ENCODE measurements at regions not wholly inside any gene's neighbourhood (a gene's known extent, or its start where the extent isn't known, plus 50 kb on each side); places are given as distances from the start of the nearest gene placed in this dataset.
"Not testable (repeated sequence)": the region's sequence is repeated elsewhere in the genome, so short reads cannot be mapped to it uniquely, and the experiment has no call there.

GRCh38 chr2:21233194-21233593, 109.4 kb downstream of the TDRD15 start:
- Histone ChIP-seq H3K4me3 (ENCODE audit: low read length) (no peak overlapping the region), H3K9ac (ENCODE audit: low read length) (no peak overlapping the region), H3K27ac (ENCODE audit: low read depth, low read length) (no peak overlapping the region), H3K36me3 (ENCODE audit: control insufficient read depth, insufficient read depth, low read length) (no peaks in the 10 kb centered on the region), H3K27me3 (ENCODE audit: control insufficient read depth, insufficient read depth, low read length) (no peaks in the 10 kb centered on the region), H3K4me1 (ENCODE audit: control insufficient read depth, insufficient read depth, low read length) (peaks cover 2% of the 10 kb centered on the region)

GRCh38 chr2:21234001-21234400, 110.2 kb downstream of the TDRD15 start:
- H3K4me3 ChIP-seq (ENCODE audit: low read length), result no peak overlapping the region
- peaks cover 2% of the 10 kb centered on the region for H3K4me1 ChIP-seq (ENCODE audit: control insufficient read depth, insufficient read depth, low read length)
- H3K36me3 ChIP-seq (ENCODE audit: control insufficient read depth, insufficient read depth, low read length), result no peaks in the 10 kb centered on the region
- H3K27me3 ChIP-seq (ENCODE audit: control insufficient read depth, insufficient read depth, low read length), result no peaks in the 10 kb centered on the region
- H3K27ac ChIP-seq (ENCODE audit: low read depth, low read length), result no peak overlapping the region
- no peak overlapping the region for H3K9ac ChIP-seq (ENCODE audit: low read length)

GRCh38 chr2:21234464-21235120, 110.8 kb downstream of the TDRD15 start:
- Histone ChIP-seq H3K4me3 (ENCODE audit: low read length) (no peak overlapping the region), H3K4me1 (ENCODE audit: control insufficient read depth, insufficient read depth, low read length) (no peaks in the 10 kb centered on the region), H3K36me3 (ENCODE audit: control insufficient read depth, insufficient read depth, low read length) (no peaks in the 10 kb centered on the region), H3K27ac (ENCODE audit: low read depth, low read length) (no peak overlapping the region), H3K9ac (ENCODE audit: low read length) (no peak overlapping the region), H3K27me3 (ENCODE audit: control insufficient read depth, insufficient read depth, low read length) (no peaks in the 10 kb centered on the region)

- not testable (repeated sequence) for H3K36me3 ChIP-seq (ENCODE audit: control insufficient read depth, insufficient read depth, low read length); H3K9ac ChIP-seq (ENCODE audit: low read length); H3K27ac ChIP-seq (ENCODE audit: low read depth, low read length); H3K27me3 ChIP-seq (ENCODE audit: control insufficient read depth, insufficient read depth, low read length); H3K4me1 ChIP-seq (ENCODE audit: control insufficient read depth, insufficient read depth, low read length); H3K4me3 ChIP-seq (ENCODE audit: low read length)
Observed at GRCh38 chr2:21239749-21240148, 116.0 kb downstream of the TDRD15 start.

- no peaks in the 10 kb centered on the region for H3K27me3 ChIP-seq (ENCODE audit: control insufficient read depth, insufficient read depth, low read length)
- H3K9ac ChIP-seq (ENCODE audit: low read length), result no peak overlapping the region
- no peaks in the 10 kb centered on the region for H3K36me3 ChIP-seq (ENCODE audit: control insufficient read depth, insufficient read depth, low read length)
- no peak overlapping the region for H3K4me3 ChIP-seq (ENCODE audit: low read length)
- no peak overlapping the region for H3K27ac ChIP-seq (ENCODE audit: low read depth, low read length)
- no peaks in the 10 kb centered on the region for H3K4me1 ChIP-seq (ENCODE audit: control insufficient read depth, insufficient read depth, low read length)
Observed at GRCh38 chr2:21244161-21244560, 120.4 kb downstream of the TDRD15 start.

- H3K9ac ChIP-seq (ENCODE audit: low read length), result no peak overlapping the region
- no peaks in the 10 kb centered on the region for H3K27me3 ChIP-seq (ENCODE audit: control insufficient read depth, insufficient read depth, low read length)
- no peaks in the 10 kb centered on the region for H3K4me1 ChIP-seq (ENCODE audit: control insufficient read depth, insufficient read depth, low read length)
- H3K36me3 ChIP-seq (ENCODE audit: control insufficient read depth, insufficient read depth, low read length), result no peaks in the 10 kb centered on the region
- H3K4me3 ChIP-seq (ENCODE audit: low read length), result no peak overlapping the region
- no peak overlapping the region for H3K27ac ChIP-seq (ENCODE audit: low read depth, low read length)
Observed at GRCh38 chr2:21245565-21245964, 121.8 kb downstream of the TDRD15 start.

- Histone ChIP-seq H3K27me3 (ENCODE audit: control insufficient read depth, insufficient read depth, low read length) (no peaks in the 10 kb centered on the region), H3K27ac (ENCODE audit: low read depth, low read length) (no peak overlapping the region)
Observed at GRCh38 chr2:21249367-21249766, 125.6 kb downstream of the TDRD15 start.

GRCh38 chr2:21250673-21251072, 126.9 kb downstream of the TDRD15 start:
- no peak overlapping the region for H3K9ac ChIP-seq (ENCODE audit: low read length)
- H3K36me3 ChIP-seq (ENCODE audit: control insufficient read depth, insufficient read depth, low read length), result no peaks in the 10 kb centered on the region
- no peaks in the 10 kb centered on the region for H3K27me3 ChIP-seq (ENCODE audit: control insufficient read depth, insufficient read depth, low read length)
- no peak overlapping the region for H3K4me3 ChIP-seq (ENCODE audit: low read length)
- no peaks in the 10 kb centered on the region for H3K4me1 ChIP-seq (ENCODE audit: control insufficient read depth, insufficient read depth, low read length)
- H3K27ac ChIP-seq (ENCODE audit: low read depth, low read length), result no peak overlapping the region

More at GRCh38 chr2:21249367-21249766, 125.6 kb downstream of the TDRD15 start:
- Histone ChIP-seq H3K9ac (ENCODE audit: low read length) (no peak overlapping the region), H3K4me3 (ENCODE audit: low read length) (no peak overlapping the region), H3K36me3 (ENCODE audit: control insufficient read depth, insufficient read depth, low read length) (no peaks in the 10 kb centered on the region), H3K4me1 (ENCODE audit: control insufficient read depth, insufficient read depth, low read length) (no peaks in the 10 kb centered on the region)

GRCh38 chr2:21251216-21251980, 127.6 kb downstream of the TDRD15 start:
- H3K27me3 ChIP-seq (ENCODE audit: control insufficient read depth, insufficient read depth, low read length), result no peaks in the 10 kb centered on the region
- H3K36me3 ChIP-seq (ENCODE audit: control insufficient read depth, insufficient read depth, low read length), result no peaks in the 10 kb centered on the region
- no peaks in the 10 kb centered on the region for H3K4me1 ChIP-seq (ENCODE audit: control insufficient read depth, insufficient read depth, low read length)
- H3K4me3 ChIP-seq (ENCODE audit: low read length), result no peak overlapping the region
- H3K9ac ChIP-seq (ENCODE audit: low read length), result no peak overlapping the region
- no peak overlapping the region for H3K27ac ChIP-seq (ENCODE audit: low read depth, low read length)

GRCh38 chr2:21253311-21254027, 129.7 kb downstream of the TDRD15 start:
- Histone ChIP-seq H3K9ac (ENCODE audit: low read length) (no peak overlapping the region), H3K36me3 (ENCODE audit: control insufficient read depth, insufficient read depth, low read length) (no peaks in the 10 kb centered on the region), H3K4me3 (ENCODE audit: low read length) (no peak overlapping the region), H3K27ac (ENCODE audit: low read depth, low read length) (no peak overlapping the region), H3K4me1 (ENCODE audit: control insufficient read depth, insufficient read depth, low read length) (no peaks in the 10 kb centered on the region), H3K27me3 (ENCODE audit: control insufficient read depth, insufficient read depth, low read length) (no peaks in the 10 kb centered on the region)

- H3K27ac ChIP-seq (ENCODE audit: low read depth, low read length), result no peak overlapping the region
- no peaks in the 10 kb centered on the region for H3K27me3 ChIP-seq (ENCODE audit: control insufficient read depth, insufficient read depth, low read length)
- H3K4me1 ChIP-seq (ENCODE audit: control insufficient read depth, insufficient read depth, low read length), result no peaks in the 10 kb centered on the region
- no peak overlapping the region for H3K4me3 ChIP-seq (ENCODE audit: low read length)
- H3K36me3 ChIP-seq (ENCODE audit: control insufficient read depth, insufficient read depth, low read length), result no peaks in the 10 kb centered on the region
- H3K9ac ChIP-seq (ENCODE audit: low read length), result no peak overlapping the region
Observed at GRCh38 chr2:21254170-21254965, 130.6 kb downstream of the TDRD15 start.

- Histone ChIP-seq H3K27me3 (ENCODE audit: control insufficient read depth, insufficient read depth, low read length) (no peaks in the 10 kb centered on the region), H3K4me1 (ENCODE audit: control insufficient read depth, insufficient read depth, low read length) (no peaks in the 10 kb centered on the region), H3K36me3 (ENCODE audit: control insufficient read depth, insufficient read depth, low read length) (no peaks in the 10 kb centered on the region), H3K27ac (ENCODE audit: low read depth, low read length) (no peak overlapping the region), H3K4me3 (ENCODE audit: low read length) (no peak overlapping the region), H3K9ac (ENCODE audit: low read length) (no peak overlapping the region)
Observed at GRCh38 chr2:21256006-21256405, 132.2 kb downstream of the TDRD15 start.

Measured in rectal smooth muscle tissue (tissue), 1 donor.